Muscle layer of colon (tissue), 2 donors: ENCODE measurements at regions not wholly inside any gene's neighbourhood (a gene's known extent, or its start where the extent isn't known, plus 50 kb on each side); places are given as distances from the start of the nearest gene placed in this dataset.

Experiments used
- H3K27ac ChIP-seq: one replicate; pipeline ENCODE4 v1.7.0; 2013; ENCODE audit warnings: low read depth, mild to moderate bottlenecking, low read length, moderate library complexity
- H3K27me3 ChIP-seq, 2 donors: one replicate each; pipeline ENCODE4 v1.7.0; 2013; ENCODE audit warnings: low read length in 2 of 2, mild to moderate bottlenecking in 2 of 2; ENCODE audit not compliant: insufficient read depth in 2 of 2, control insufficient read depth in 1 of 2
- H3K36me3 ChIP-seq: one replicate; pipeline ENCODE4 v1.7.0; 2013; ENCODE audit warnings: mild to moderate bottlenecking, low read length; ENCODE audit not compliant: insufficient read depth
- H3K4me1 ChIP-seq: one replicate; pipeline ENCODE4 v1.7.0; 2013; ENCODE audit warnings: mild to moderate bottlenecking, low read length; ENCODE audit not compliant: insufficient read depth
- H3K4me3 ChIP-seq, 2 donors: one replicate each; pipeline ENCODE4 v1.7.0; 2013; ENCODE audit warnings: low read length in 2 of 2, low read depth in 1 of 2, mild to moderate bottlenecking in 1 of 2, moderate library complexity in 1 of 2
- H3K9ac ChIP-seq: one replicate; pipeline ENCODE4 v1.7.0; 2013; ENCODE audit warnings: low read length
- H3K9me3 ChIP-seq: one replicate; pipeline ENCODE4 v1.7.0; 2013; ENCODE audit warnings: mild to moderate bottlenecking, low read length
- donor health status: abdominal sarcoma.
- donor health status: Adenocarcinoma of cecum.

- no peaks in the 10 kb centered on the region for H3K27me3 ChIP-seq
- no peak overlapping the region for H3K9ac ChIP-seq
- no peak overlapping the region for H3K4me3 ChIP-seq
These were observed 276.1 kb downstream of the NPHP4 start for GRCh38 chr1:5716126-5716525.

GRCh38 chr1:5713101-5714010, 278.9 kb downstream of the NPHP4 start:
- Histone ChIP-seq H3K4me1 (no peaks in the 10 kb centered on the region), H3K9ac (no peak overlapping the region), H3K9me3 (no peaks in the 10 kb centered on the region), H3K27me3 (no peaks in the 10 kb centered on the region), H3K36me3 (no peaks in the 10 kb centered on the region), H3K27ac (no peak overlapping the region), H3K4me3 (no peak overlapping the region)

More at GRCh38 chr1:5716126-5716525, 276.1 kb downstream of the NPHP4 start:
- H3K9me3 ChIP-seq, result no peaks in the 10 kb centered on the region
- H3K27ac ChIP-seq, result no peak overlapping the region
- no peaks in the 10 kb centered on the region for H3K4me1 ChIP-seq
- H3K36me3 ChIP-seq, result no peaks in the 10 kb centered on the region

GRCh38 chr1:5711956-5712645, 280.1 kb downstream of the NPHP4 start:
- Histone ChIP-seq H3K9ac (no peak overlapping the region), H3K36me3 (no peaks in the 10 kb centered on the region), H3K27me3 (no peaks in the 10 kb centered on the region), H3K4me1 (no peaks in the 10 kb centered on the region), H3K4me3 (no peak overlapping the region), H3K9me3 (no peaks in the 10 kb centered on the region), H3K27ac (no peak overlapping the region)

GRCh38 chr1:5711079-5711478, 281.1 kb downstream of the NPHP4 start:
- no peaks in the 10 kb centered on the region for H3K4me1 ChIP-seq
- no peak overlapping the region for H3K4me3 ChIP-seq
- H3K27me3 ChIP-seq, result no peaks in the 10 kb centered on the region
- H3K36me3 ChIP-seq, result no peaks in the 10 kb centered on the region
- H3K9me3 ChIP-seq, result no peaks in the 10 kb centered on the region
- H3K9ac ChIP-seq, result no peak overlapping the region
- H3K27ac ChIP-seq, result no peak overlapping the region

- Histone ChIP-seq H3K36me3 (no peaks in the 10 kb centered on the region), H3K4me3 (no peak overlapping the region), H3K9me3 (no peaks in the 10 kb centered on the region), H3K4me1 (no peaks in the 10 kb centered on the region), H3K27me3 (no peaks in the 10 kb centered on the region), H3K27ac (no peak overlapping the region), H3K9ac (no peak overlapping the region)
These were observed 282.2 kb downstream of the NPHP4 start for GRCh38 chr1:5709976-5710375.

- no peaks in the 10 kb centered on the region for H3K27me3 ChIP-seq
- no peak overlapping the region for H3K27ac ChIP-seq
- H3K36me3 ChIP-seq, result no peaks in the 10 kb centered on the region
- no peaks in the 10 kb centered on the region for H3K9me3 ChIP-seq
- H3K9ac ChIP-seq, result no peak overlapping the region
- H3K4me1 ChIP-seq, result no peaks in the 10 kb centered on the region
- H3K4me3 ChIP-seq, result no peak overlapping the region
These were observed 282.7 kb downstream of the NPHP4 start for GRCh38 chr1:5709461-5709975.

GRCh38 chr1:5708346-5709245, 283.6 kb downstream of the NPHP4 start:
- no peaks in the 10 kb centered on the region for H3K36me3 ChIP-seq
- H3K4me3 ChIP-seq, result no peak overlapping the region
- no peak overlapping the region for H3K9ac ChIP-seq
- H3K4me1 ChIP-seq, result no peaks in the 10 kb centered on the region
- H3K9me3 ChIP-seq, result no peaks in the 10 kb centered on the region
- H3K27ac ChIP-seq, result no peak overlapping the region
- no peaks in the 10 kb centered on the region for H3K27me3 ChIP-seq

- H3K36me3 ChIP-seq, result no peaks in the 10 kb centered on the region
- no peak overlapping the region for H3K27ac ChIP-seq
- no peaks in the 10 kb centered on the region for H3K4me1 ChIP-seq
- H3K9me3 ChIP-seq, result no peaks in the 10 kb centered on the region
- no peak overlapping the region for H3K4me3 ChIP-seq
- H3K27me3 ChIP-seq, result no peaks in the 10 kb centered on the region
- H3K9ac ChIP-seq, result no peak overlapping the region
These were observed 284.5 kb downstream of the NPHP4 start for GRCh38 chr1:5707566-5708345.

- Histone ChIP-seq H3K27me3 (no peaks in the 10 kb centered on the region), H3K4me1 (no peaks in the 10 kb centered on the region), H3K9me3 (no peaks in the 10 kb centered on the region), H3K27ac (no peak overlapping the region), H3K9ac (no peak overlapping the region), H3K4me3 (no peak overlapping the region), H3K36me3 (no peaks in the 10 kb centered on the region)
These were observed 286.0 kb downstream of the NPHP4 start for GRCh38 chr1:5706239-5706638.

- Histone ChIP-seq H3K27ac (no peak overlapping the region), H3K4me3 (no peak overlapping the region), H3K9me3 (no peaks in the 10 kb centered on the region), H3K9ac (no peak overlapping the region), H3K27me3 (no peaks in the 10 kb centered on the region), H3K36me3 (no peaks in the 10 kb centered on the region), H3K4me1 (no peaks in the 10 kb centered on the region)
These were observed 286.5 kb downstream of the NPHP4 start for GRCh38 chr1:5705751-5706150.
